Fibroblast of skin of left quadriceps (primary cell): ENCODE measurements at regions not wholly inside any gene's neighbourhood (a gene's known extent, or its start where the extent isn't known, plus 50 kb on each side); places are given as distances from the start of the nearest gene placed in this dataset.

Source experiments
- DNase-seq, 2 experiments: peaks; one replicate each; pipeline ENCODE4 v3.0.0-alpha.2; 2013; ENCODE audit warnings: low read depth in 2 of 2

GRCh38 chr6:148203970-148204369, 138.7 kb upstream of the SASH1 start:
- DNase-seq: peak; percentile 89 to 90

DNA sequence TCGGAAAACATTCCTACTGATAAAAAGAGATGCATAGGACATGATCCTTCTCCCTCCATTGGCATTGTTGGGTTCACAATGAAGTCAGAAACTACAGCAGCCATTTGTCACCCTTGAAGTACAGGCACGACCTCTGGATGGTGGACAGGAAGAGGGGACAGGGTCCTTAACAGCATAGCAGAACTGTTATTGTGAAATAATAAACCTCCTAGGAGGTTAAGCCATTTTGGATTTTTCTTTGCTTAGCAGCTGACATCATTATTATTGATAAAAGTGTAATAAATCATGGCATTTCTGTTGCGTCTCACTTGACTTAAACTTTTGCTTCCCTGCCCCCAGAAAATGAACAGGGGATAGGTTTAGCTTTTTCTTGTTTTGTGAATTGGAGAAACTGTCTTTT, 134.3 kb upstream of the SASH1 start:
- DNase-seq: no peak

DNA sequence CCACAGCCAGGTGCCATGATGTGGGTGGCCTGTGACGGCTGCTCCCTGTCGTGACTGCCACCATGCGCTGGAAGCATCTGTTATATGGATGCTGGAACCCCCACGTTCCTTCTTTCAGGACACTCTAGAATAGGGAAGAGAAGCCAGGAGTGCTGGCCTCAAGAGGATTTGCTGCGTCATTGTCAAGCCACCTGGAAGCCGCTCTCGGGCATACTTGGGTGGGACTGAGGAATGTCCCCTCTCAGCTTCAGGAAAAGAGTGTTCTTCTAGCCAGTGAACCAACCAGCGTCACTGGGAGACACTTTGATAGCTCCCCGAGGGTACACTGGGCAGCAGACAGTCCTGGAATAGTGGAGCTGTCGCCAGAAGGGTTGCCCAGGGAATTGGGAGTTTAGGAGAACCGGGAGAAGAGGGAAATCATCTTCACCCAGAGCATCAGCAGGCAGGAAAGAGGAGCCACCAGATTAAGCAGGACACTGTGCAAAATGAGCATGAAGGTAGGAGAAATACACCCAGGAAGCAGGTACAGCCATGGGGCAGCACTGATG, 130.8 kb upstream of the SASH1 start:
- no peak for DNase-seq

DNA sequence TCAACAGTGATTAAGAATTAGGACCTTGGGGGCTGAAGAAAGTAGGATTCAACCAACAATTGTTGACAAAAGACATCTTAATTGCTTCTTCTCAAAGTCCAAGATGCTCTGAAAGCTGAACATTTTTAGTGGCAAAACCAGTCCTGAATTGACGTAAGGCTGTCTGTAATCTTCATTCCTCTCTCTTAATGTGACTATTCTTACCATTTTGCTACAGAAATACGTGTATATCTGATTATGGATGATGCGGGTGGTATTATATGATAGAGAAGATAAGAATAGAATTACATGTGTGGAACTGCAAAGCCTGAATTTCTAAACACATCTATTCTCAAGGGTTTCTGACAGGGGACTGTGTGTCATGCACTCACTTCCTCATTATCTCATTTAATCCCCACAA, 130.3 kb upstream of the SASH1 start:
- no peak for DNase-seq

- no peak for DNase-seq
Observed at GRCh38 chr6:148213366-148213765, 129.3 kb upstream of the SASH1 start.

GRCh38 chr6:148214667-148215066, 128.0 kb upstream of the SASH1 start:
- DNase-seq: no peak

DNA sequence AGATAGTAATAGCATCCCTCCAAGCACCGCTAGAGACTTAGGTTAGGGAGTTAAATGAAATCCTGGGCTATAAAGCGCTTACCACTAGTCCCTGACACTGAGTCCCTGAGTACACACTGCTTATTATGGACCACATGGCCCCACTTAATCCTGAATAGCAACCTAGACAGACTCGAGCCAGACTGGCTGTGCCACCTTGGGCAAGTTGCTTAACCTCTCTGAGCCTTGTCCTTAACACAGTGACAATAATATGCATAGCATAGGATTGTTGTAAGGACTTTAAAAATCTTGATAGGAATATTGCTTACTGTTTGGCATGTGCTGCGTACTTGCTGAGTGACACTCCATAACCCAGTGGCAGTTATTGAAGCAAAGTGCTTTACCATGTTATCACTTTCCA, 125.6 kb upstream of the SASH1 start:
- no peak for DNase-seq

GRCh38 chr6:148217921-148218320, 124.7 kb upstream of the SASH1 start:
- no peak for DNase-seq

DNA sequence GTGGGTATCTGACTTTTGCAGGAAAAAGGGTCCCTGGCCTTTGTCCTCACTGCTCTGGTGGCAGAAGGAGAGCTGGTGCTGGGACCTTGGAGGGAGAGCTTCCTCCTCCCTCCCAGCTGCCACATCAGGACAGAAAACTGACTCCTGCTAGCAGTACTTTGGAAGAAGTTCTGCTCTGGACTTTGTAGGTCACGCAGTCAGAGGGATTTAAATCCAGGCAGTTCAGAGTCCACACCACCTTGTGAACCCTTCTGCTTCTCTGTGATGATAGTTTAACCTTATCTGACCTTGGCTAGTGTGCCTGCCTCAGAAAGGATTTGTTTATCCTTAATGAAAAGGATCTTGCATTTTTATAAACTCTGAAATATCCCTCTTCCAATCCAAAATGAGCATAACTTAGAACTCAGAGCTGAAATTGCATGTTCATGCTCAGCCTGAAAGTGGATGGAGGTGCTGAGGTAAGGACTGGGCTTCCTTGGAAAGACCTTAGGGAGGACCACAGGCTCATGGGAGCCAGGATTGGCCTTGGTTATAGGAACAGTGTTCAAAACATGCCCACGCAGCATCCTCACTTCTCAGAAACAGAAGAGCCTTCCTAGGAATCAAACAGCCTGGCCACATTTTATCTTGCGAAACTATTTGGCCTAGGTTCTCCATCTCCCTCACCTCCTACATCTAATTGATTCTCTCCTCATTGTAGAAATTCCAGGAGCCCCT, 123.9 kb upstream of the SASH1 start:
- DNase-seq: no peak

- no peak for DNase-seq
Observed at GRCh38 chr6:148221196-148221979, 121.2 kb upstream of the SASH1 start.

GRCh38 chr6:148222376-148222775, 120.3 kb upstream of the SASH1 start:
- no peak for DNase-seq

DNA sequence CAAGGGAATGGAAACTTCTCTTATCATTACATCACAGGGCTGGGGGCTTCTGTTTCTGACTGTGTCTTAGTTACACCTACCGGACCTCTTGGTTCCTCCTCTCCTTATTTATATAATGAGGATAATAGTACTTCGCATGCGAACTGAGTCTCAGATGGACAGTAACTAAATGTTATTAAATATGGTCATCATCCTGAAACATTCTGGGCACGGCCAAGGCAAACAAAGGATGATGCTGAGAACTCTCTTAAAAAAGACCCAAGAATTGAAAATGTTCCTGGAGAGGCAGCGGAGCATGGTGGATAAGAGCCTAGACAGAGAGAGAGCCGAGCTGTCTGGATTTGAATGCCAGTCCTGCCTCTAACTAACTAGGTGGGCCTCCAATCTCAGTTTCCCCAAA, 119.8 kb upstream of the SASH1 start:
- DNase-seq: no peak

DNA sequence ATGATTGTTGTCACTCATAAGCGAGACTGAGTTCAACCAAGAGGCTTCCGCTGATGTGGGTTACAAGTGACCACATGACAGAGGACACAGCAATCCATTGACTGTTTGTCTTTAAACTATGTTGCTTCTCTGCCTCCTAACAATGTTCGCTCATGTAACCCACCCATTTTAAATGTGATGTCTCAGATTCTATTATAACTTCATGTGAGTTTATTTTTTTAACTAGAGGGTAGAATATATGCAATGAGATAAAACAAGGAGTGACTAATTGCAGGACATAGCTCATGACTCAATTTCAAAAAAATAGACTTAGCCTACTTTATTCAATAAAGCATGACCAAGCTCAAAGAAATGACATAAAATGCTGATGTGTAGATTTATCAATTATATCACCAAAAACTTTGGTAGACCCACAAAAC, 119.2 kb upstream of the SASH1 start:
- peak in 1 of 2 experiments; percentile 21 for DNase-seq

GRCh38 chr6:148225871-148226270, 116.8 kb upstream of the SASH1 start:
- DNase-seq: no peak

DNA sequence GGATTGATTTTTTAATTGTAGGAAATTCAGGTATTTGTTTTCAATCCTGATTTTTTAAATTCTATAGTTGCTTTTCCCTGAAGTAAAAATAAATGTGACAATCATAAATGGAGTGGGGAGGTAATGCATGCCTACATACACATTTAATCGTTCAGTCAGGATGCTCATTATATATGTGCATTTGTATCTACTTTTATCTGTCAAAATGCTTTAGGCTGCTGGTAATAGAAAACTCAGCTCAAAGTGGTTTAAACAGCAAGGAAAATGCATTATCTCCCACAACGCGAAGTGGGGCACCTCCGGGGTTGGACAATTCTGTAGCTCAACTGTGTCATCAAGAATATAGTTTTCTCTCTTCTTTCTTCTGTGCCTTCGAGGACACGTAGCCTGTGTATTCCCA, 116.4 kb upstream of the SASH1 start:
- no peak for DNase-seq

- DNase-seq: peak; percentile 63
Observed at GRCh38 chr6:148231572-148231971, 111.1 kb upstream of the SASH1 start.

- no peak for DNase-seq
Observed at GRCh38 chr6:148235446-148235845, 107.2 kb upstream of the SASH1 start.

- DNase-seq: no peak
Observed at GRCh38 chr6:148238713-148239112, 103.9 kb upstream of the SASH1 start.

GRCh38 chr6:148239215-148239614, 103.4 kb upstream of the SASH1 start:
- DNase-seq: no peak

DNA sequence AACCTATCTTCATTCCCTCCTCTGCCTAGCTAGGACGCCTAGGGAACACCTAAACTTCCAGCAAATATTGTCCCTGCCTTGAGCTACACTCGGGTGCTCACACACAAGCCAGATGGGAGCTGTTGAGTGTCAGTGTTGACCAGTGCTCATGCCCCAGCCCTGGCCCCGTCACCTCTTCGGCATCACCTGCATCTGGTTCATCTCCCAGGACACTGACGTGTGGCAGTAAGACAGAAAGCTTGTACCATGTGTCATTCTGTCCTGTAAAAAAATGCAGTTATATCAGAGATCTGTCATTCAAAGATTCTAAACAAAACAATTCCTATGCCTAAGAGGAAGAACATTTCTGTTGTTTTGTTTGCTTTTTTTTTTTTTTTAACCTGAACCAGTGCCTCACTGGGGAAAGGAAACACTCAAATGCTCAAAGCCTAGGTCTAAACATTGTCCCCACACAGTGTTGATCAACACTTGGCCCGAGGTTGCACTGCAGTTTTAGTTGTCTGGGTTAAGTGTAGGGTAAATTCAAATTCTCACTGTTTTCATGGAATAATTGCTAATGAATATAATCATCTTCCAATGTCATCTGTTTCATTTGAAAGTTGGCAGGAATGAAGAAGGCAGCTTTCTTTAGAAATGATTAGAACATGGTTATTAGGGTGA, 102.7 kb upstream of the SASH1 start:
- DNase-seq: no peak

DNA sequence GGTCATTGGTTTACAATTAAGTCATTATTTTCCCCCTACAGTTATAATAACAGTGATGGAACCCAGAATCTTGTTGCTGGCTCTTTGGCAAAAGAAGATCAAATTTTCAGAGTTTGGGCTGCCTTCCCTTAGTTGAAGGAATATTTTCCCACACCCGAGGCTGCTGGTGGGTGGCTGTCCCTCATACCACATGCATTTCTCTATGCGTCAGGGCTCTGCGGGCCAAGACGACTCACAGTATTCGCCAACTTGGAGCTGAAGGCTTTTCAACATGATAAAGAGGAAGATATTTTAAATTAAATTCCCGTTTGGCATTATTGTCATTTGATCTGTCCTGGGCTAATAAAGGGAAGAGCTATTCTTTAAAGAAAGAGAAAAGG, 102.2 kb upstream of the SASH1 start:
- DNase-seq: peak; percentile 14 to 32

GRCh38 chr6:148240861-148241477, 101.7 kb upstream of the SASH1 start:
- DNase-seq: no peak
